ENCODE measurements at regions not wholly inside any gene's neighbourhood (a gene's known extent, or its start where the extent isn't known, plus 50 kb on each side); places are given as distances from the start of the nearest gene placed in this dataset.

DNA sequence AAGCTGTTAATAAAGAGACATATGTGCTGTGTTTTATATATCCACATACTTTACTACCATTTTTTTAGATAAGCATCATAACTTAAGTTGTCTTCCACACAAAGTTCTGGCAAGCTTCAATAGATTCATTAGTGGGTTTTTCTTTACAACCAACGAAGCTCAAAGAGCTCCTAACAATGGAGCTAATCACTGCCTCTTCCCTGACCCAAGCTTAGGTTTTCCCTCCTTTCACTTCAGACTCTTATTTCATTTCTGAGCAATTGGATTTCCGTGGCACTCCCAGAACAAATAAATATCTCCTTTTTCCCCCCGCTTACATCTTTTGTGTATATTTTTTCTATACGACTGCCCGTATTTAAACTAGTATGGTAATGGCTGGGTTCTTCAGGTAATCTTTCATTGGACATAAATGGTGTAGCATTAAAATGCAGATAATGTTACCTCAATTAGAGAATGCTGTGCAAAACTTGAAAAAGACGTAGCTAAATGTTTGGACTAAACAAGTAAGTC, 275.5 kb upstream of the TMEM161B start:
- no peak for DNase-seq (ENCODE audit: low spot score)

DNA sequence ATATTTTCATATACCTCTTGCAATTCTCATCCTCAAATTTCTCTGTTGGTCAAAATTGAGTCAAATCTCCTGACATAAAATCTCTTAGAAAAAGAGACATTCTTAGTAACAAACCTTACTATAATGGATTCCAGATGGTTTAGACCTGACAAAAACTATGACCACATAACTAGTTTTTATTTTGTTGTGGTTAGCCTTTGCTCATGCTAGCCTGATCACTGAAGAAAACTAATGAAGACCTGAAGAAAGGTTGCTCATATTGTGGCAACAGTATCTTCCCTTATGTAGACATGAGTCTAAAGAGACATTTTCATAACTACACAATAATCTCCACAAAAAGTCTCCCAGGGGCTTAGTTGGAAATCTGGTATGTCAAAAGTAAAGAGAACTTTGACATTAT, 274.1 kb upstream of the TMEM161B start:
- DNase-seq (ENCODE audit: low spot score) = no peak

DNA sequence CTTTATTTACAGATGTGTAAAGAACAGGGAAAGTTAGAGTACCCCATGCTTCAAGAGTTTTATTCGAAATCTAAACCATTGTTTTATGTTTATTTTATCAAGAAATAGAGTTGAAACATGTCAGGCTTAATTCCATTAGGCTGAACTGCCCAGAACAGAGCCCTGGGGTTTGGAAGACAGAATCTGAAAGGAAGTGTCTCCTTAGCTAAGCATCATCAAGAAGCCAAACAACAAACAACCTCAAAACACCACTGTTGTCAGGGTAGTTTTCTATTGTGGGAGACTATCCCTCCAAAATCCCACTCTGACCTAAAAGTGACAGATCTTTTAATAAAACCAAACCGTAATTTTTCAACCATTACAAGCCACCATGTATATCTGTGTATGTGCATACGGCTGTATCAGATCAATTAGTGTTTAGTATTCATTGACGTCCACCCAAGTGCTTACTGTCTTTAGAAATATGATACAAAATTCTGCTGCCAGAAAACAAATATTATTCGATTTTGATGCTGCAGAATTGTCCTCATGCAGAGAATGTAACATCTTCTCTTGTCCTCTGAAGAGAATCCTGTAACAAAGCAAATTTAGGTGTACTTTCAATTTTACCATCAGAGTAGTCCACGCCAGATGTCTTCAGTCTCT, 271.9 kb upstream of the TMEM161B start:
- no peak for DNase-seq (ENCODE audit: low spot score)

DNA sequence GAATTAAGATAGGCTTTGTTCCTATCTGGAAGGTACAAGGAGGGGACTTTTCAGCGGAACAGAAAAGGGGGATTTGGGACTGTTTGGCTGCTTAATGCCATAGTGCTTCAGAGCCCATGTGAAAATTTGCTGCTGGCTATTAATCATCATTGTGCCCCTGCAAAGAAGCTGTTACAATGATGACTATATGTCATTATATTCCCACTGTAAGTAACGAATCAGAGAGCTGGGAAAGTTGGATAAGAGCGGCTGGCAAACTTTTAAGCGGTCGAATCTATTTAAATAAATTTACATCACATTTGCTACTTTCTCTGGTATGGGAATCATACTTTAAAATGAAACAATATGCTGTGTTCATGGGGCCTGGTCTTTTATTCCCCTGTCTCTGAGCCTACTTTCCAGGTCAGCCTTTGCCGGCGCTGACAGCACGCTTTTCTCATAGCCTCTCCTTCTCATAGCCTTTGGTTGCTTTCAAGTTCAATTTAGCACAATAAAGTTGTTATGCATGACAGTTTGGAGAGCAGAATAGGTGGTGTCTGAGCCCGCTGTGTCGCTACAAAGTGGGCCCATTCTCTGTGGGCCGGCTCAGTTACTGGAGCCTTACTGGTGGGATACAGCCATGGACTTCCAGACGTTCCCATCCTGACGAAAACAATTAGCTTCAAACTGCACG, 271.2 kb upstream of the TMEM161B start:
- DNase-seq (ENCODE audit: low spot score) = no peak

DNA sequence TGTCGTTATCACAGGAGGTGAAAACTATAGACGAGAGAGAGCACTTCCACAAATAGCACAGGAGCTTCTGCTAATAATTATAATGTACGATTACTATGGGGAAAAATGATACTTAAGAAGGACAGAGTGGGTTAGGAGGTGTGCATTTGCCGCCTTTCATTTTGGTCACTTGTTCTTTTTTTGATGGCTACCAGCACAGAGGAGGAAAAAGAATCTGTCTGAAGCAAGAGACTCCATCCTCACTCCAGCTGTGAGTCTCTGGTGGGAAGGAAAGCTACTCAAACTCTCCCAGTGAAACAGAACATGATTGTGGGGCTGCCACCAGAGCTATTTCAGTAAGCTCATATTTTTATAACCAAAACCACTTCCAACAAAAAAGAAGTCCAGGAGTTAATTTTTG, 270.4 kb upstream of the TMEM161B start:
- no peak for DNase-seq (ENCODE audit: low spot score)

DNA sequence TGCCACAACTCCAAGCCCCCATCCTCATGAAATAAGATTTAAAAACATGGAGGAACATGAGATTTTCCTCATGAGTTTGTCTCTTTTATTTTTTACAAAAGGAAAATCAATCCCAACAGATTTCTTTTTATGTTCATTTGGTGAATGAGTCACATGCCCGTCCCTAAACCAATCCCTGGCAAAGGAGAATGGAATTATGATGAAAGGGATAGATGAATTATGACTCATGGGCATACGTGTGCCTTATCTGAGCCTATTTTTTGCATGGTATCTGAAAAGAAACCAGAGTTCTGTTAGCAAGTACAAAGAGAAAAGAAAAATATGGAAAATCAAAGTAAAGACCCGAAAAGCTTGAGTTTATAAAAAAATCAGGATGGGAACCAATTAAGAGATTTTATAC, 267.5 kb upstream of the TMEM161B start:
- no peak for DNase-seq (ENCODE audit: low spot score)

DNA sequence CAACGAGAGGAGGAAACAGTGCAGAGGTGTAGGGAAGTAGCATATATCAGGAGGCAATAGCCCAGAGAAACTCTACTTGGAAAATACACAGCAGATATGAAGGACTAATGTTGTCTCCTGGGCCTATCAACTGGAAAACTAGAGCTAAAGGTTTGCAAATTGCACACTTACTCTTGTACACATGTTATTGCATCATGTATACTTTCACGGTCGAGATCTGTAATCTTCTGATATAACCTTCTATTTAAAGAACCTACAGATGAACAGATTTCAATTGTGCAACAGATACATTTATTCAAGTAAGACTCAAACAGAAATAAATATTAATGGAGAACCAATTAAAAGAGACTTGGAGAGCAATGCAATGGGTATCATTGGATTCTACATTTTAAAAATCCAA, 256.3 kb upstream of the TMEM161B start:
- no peak for DNase-seq (ENCODE audit: low spot score)

DNA sequence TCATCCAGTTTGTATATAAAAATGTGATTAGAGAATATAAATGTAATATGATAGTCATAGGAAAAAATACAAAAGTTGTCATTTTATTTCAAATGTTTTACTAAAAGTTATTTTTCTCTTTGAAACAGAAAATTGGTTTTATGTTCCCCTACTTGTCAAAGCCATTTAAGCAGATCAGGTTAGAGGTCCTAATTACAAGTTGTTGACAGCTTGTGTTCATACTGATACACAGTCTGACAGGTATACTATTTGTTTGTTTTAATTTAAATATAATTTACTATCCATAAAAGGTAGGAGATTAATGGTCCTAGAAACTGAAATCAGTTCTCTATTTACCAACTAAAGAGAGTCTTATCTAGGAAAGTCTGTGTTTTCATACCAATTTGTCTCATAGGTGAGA, 250.4 kb upstream of the TMEM161B start:
- no peak for DNase-seq (ENCODE audit: low spot score)

DNA sequence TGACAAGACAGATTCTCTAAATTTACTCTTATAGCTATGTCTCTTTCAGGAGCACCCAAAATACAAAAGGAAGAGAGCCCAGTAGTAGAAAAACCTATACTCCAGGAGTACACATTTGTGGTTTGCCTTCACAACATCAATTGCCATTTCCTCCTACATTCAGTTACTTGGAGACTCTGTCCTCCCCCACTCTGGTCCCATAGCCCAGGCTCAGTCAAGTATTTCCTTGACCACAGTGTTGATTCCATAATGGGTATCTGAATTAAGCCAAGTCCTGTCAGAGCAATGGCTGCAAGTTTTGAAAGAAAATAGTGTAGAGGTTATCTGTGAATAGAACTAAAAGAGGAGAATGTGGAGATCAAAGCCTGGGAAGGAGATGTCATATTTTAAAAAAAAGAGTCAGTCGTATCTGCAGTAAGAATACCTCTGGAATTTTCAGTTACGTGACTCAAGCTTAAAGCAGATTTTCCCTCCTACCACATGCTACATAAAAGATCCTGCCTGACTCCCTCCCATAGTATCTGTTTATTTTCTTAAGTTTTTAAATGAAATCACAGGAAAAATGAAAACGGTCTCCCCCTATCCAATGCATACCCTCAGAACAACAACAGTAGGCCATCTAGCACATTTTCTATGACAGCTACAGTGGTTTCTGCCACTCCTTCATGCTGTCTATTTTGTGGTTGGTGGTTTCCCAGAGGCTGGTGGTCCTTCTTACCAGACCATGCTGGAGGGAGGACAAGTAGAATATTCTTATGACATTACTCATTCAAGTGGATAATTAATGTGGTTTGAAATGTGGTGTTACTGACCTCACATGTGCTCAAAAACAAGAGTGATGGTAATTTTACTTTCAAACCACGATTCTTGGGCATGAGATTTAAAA, 249.7 kb upstream of the TMEM161B start:
- DNase-seq (ENCODE audit: low spot score) = no peak

DNA sequence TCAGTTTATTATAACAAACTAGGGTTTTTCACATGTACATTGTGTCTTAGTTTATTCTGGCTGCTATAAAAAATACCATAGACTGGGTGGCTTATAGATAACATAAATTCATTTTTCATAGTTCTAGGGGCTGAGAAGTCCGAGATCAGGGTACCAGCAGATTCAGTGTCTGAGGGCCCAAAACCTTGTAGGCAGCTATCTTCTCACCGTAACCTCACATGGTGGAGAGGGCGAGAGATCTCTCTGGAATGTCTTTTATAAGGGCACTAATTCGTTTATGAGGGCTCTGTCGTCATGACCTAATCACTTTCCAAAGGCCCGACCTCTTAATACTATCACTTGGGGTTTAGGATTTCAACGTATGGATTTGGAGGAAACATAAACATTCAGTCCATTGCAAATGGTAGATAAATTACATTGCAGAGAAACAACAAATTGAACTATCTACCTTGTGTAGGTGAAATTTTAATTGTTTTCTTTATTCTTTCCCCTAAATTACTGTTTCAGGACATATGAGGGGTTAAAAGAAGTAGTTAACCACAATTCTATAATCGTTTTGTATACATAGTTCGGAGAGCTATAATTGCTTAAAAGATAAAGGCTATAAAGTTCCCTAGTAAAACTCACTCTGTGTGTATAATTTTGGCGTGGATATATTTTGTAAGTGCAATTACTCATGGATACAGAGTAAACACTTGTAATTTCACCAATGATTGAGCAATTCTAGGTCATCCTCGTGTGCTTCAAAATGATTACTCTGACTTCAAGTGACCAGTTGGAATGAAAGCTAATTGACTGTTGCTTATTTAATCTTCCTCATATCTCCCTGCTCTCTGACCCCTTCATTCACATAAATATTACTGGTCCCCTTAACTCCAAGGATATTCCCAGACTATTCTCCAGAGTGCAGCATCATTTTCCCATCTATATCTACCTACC, 247.5 kb upstream of the TMEM161B start:
- DNase-seq (ENCODE audit: low spot score) = no peak

DNA sequence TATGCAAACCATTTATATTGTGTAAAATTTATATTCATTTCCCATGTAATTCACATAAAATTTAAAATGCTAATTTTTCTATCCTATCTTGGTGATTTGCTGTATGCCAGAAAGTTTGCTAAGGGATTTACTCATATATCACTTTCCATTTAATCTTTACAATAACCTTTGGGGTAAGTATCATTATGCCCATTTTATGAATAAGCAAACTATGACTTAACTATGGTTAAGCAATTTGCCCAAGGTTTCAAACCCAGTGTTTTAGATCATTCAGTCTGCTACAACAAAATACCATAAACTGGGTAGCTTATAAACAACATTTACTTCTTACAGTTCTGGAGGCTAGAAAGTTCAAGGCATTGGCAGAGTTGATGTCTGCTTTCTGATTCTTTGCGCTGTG, 246.4 kb upstream of the TMEM161B start:
- no peak for DNase-seq (ENCODE audit: low spot score)

DNA sequence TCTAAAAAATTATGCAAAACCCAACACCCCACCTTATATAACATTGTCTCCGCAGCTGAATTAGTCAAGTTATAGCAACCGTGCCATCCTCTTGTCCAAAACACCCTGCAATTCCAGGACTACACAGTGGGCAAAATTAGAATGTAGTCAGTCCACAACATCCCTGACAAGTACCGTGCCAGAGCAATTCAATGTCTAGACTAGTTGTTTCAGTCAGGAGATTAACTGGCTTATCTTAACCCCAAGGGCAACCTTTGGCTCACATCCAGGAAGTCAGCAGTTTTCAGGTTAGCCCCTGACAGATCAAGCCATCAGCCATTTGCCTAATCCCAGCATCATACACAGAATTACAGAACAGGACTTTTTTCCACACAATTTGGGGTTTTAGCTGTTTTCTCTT, 240.8 kb upstream of the TMEM161B start:
- DNase-seq (ENCODE audit: low spot score) = no peak

DNA sequence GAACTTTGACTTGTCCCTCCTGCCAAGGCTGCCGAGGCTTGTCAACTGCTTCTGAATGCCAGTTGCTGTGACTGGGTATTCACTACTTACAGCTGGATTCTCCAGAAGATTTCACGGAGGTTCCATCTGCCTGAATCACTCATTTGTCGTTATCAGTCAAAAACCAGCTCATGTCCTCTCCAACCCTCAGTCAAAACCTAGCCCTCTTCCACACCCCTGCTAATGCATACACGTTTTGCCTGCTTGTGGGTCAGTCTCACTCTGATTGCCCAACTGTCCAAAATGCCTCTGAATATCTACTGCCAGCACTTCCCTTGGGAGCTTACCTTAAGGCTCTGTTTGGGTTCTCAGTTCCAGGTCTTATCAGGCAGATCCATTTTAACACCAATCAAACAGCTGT, 238.6 kb upstream of the TMEM161B start:
- no peak for DNase-seq (ENCODE audit: low spot score)

DNA sequence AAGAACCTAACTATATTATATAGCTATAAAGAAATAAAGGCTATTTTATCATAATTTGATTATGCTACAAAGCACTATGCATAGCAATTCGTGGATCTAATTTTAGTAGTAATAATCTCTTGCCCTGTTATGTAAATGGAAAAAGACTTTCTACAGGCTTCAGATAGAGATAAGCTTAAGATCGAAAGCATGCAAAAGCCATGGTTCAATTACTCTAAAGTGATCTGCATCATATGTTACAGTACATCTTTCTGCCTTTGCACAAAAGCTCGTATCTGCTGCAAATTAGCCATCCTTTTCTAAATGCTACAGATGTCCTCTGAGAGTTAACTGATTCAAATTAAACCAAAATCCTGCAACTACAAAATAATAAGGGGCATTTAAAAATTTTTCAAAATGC, 234.8 kb upstream of the TMEM161B start:
- DNase-seq (ENCODE audit: low spot score) = no peak

DNA sequence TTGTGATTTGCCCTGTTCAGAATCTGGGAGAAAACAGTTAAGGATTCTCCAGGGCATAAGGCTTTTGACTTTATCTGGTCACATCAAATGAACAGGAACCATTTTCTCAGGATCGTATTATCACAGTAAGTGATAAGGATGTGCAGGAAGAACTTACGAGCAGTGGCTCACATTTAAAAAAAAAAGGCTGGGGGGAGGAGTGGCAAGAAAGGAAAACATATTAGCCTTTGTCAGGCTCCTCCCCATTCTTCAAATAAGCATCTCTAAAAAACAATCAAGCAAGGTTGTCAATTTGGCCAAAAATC, 234.3 kb upstream of the TMEM161B start:
- DNase-seq (ENCODE audit: low spot score) = no peak

DNA sequence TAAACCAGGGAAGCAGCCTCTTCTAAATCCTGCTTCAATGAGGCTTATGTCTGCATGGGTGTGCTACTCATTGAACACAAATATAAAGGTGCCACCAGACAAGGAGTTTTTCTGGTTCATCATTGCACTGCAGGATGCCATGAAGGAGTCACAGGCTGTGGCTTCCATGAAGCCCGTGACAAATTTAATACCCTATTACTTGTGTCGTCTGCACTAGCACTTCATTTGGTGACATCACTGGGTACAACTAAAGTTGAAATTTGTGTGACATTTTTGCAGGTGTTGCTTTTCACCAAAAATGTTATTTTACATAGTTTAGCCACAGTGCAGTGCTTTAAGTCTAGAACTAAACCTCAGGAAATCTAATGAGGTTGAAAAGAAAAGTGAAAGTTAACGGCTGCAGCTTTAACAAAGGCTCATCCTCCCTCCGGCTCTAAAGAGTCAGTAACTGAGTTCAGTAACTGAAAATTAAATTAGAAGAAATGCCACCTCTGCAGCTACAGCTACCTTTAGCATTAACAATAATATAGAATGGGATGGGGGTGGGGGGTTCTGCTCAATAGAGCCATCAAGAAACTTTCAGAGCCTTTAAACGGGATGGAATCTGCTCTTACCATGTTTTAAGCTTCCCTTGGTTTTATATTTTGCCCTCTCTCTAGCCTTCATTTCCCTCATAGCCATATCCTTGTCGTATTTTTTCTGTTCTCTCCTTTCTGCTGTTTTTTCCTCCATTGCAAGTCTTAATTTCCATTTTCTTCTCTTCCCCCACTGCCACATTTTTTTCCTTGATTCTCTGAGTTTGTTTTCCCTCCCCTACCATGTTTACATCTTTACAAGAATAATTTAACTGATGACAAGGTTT, 233.8 kb upstream of the TMEM161B start:
- DNase-seq (ENCODE audit: low spot score) = peak; percentile 39

DNA sequence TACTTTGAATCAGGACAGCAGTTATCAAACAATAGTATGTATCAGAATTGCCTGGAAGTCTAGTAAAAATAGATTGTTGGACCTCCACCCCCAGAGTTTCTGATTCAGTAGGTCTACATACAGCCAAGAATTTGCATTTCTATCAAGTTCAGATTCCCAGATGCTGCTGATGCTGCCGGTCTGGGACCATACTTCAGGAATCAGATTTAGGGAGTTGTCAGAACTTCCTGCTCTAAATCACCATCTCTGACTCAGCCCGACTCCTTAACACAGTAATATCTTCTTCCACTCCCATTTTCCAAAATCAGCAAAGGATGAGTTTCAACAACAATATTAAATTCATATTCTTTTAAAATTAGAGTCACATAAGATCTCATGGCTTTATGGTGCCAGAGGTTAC, 227.2 kb upstream of the TMEM161B start:
- DNase-seq (ENCODE audit: low spot score) = no peak

DNA sequence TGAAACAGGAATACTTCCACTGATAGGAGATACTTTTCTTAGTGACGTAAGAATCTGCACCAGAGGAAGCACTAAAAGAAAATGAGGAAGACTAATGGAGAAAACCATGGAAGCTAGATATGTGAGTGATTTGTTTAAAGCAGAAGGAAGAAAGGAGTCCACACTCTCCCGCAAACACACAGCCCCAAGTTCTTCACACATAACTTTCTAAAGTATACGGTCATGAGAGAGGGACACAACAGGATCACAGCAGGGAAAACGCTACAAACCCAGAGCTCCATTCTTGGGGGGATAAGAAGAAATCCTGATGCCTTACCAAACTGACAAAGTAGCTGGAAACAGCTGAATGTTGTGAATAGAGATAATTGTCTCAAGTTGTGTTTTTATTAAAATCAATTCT, 222.2 kb upstream of the TMEM161B start:
- no peak for DNase-seq (ENCODE audit: low spot score)

DNA sequence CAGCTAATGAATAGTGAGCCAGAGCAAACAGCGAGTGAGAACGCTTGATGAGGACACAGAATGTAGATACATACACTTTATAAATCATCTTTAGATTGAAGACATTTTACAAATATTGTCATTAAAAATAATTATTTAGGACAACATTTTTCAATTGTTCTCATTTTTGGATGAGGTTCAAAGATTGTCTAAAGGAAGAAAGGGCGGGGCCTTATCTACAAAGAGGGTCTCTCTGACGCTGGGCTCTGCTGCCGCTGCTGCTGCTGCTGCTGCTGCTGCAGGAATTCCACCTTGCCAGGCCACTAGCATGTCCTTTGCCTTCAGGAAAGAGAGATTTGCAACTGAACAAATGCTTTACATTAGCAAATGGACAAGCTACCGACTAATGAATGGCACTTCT, 220.7 kb upstream of the TMEM161B start:
- DNase-seq (ENCODE audit: low spot score) = no peak

DNA sequence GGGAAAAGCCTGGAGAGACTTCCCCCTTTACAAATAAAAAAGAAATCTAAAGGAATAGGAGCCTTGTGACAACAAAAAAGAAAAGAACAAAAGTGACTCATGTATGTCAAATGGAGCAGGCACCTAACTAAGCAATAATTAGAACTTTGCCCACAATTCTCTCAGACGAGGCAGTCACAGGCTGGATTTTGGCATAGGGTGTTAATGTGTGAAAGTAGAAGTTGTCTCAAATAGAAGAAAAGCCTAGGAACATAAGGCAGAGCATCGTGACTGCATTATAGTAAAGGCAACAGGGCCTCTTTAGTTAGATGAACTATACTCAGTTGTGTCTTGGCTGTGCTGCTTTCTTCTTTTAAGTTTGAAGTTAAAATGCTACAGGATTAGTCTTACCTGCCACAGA, 219.9 kb upstream of the TMEM161B start:
- no peak for DNase-seq (ENCODE audit: low spot score)

DNA sequence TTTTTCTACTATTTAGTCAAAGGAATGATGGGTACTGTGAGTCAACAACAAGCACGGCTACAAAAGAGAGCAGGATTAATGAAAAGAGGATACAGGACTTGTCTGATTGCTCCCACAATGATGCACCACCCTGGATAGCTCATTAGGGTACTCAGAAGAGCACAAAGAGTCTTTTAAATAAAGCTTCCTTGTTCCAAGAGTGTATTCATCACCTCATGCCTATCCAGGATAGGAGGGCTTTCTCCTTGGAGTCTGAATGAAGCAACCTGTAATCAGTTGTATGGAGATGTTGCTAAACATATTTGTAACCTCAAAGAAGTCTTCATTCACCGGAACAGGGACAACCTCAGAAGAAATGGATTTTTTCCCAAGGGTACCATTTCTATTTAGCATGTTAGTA, 219.5 kb upstream of the TMEM161B start:
- no peak for DNase-seq (ENCODE audit: low spot score)

All from CD4-positive, alpha-beta T cell treated with Interleukin-15 for 4 hours (primary cell).